Esophagus squamous epithelium (tissue), 4 donors: ENCODE measurements at regions not wholly inside any gene's neighbourhood (a gene's known extent, or its start where the extent isn't known, plus 50 kb on each side); places are given as distances from the start of the nearest gene placed in this dataset.

ENCODE experiments used
- POLR2A ChIP-seq, 4 donors: fragments of 450-650 bp; IDR thresholded peaks; one replicate each; pipeline ENCODE4 v1.6.1; 2017; ENCODE audit warnings: antibody characterized with exemption in 4 of 4, mild to moderate bottlenecking in 4 of 4, moderate library complexity in 3 of 4
- TF ChIP-seq, protein P1 (sequence below), 6 experiments: fragments of 450-650 bp in 4 of 6; fragments of 200-600 bp in 2 of 6; sonication (generic) in 2 of 6; IDR thresholded peaks; one replicate each; pipeline ENCODE4 v1.5.1; 2016 to 2019; ENCODE audit warnings: antibody characterized with exemption in 6 of 6, mild to moderate bottlenecking in 4 of 6, moderate library complexity in 4 of 6

DNA sequence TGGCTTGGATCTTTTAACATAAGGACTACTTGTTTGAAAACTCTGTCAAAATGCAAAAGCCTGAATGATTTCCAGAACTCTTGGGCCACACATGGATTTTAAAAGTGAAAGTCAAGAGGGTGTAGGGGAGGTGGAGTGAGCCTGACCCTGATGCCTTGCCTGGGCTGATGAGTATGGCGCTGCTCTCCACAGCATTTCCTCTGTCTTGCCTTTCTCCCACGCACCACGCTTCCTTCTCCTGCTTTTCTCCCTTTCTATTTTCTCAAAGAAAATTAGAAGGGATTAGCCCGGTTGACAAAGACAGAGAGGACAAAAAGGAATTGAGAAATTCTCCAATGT, 207.0 kb upstream of the CCDC68 start:
- TF ChIP-seq, protein P1, sequence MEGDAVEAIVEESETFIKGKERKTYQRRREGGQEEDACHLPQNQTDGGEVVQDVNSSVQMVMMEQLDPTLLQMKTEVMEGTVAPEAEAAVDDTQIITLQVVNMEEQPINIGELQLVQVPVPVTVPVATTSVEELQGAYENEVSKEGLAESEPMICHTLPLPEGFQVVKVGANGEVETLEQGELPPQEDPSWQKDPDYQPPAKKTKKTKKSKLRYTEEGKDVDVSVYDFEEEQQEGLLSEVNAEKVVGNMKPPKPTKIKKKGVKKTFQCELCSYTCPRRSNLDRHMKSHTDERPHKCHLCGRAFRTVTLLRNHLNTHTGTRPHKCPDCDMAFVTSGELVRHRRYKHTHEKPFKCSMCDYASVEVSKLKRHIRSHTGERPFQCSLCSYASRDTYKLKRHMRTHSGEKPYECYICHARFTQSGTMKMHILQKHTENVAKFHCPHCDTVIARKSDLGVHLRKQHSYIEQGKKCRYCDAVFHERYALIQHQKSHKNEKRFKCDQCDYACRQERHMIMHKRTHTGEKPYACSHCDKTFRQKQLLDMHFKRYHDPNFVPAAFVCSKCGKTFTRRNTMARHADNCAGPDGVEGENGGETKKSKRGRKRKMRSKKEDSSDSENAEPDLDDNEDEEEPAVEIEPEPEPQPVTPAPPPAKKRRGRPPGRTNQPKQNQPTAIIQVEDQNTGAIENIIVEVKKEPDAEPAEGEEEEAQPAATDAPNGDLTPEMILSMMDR (IDR thresholded peaks at IDR 0.05) = no peak
- TF ChIP-seq POLR2A (IDR thresholded peaks at IDR 0.05) = no peak
